ENCODE measurements at regions not wholly inside any gene's neighbourhood (a gene's known extent, or its start where the extent isn't known, plus 50 kb on each side); places are given as distances from the start of the nearest gene placed in this dataset.

DNA sequence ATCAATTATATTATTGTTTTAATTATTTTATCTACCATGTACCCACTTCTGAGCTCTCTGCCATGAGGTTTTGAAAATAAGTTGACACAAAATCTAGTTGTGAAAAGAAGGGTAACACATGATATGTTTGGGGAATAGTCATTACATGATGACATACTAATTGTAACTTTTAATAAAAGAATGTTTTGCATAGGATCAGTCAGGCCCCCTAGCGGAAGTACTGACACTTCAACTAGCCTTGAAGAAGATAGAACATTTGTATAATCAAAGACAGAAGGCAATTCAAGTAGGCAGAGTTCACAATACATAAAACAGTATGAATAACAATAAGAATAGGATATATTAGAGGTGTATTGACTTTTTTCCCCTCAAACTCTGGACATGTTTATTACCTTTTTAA is 1191.0 kb upstream of the AGA start:
- DNase-seq = no peak

GRCh38 chr4:178664621-178665020 is 1222.4 kb upstream of the AGA start:
- DNase-seq = no peak

- no peak for DNase-seq
Measured at GRCh38 chr4:178665916-178666315, 1223.7 kb upstream of the AGA start.

GRCh38 chr4:178671766-178672165 is 1229.5 kb upstream of the AGA start:
- DNase-seq = no peak

DNA sequence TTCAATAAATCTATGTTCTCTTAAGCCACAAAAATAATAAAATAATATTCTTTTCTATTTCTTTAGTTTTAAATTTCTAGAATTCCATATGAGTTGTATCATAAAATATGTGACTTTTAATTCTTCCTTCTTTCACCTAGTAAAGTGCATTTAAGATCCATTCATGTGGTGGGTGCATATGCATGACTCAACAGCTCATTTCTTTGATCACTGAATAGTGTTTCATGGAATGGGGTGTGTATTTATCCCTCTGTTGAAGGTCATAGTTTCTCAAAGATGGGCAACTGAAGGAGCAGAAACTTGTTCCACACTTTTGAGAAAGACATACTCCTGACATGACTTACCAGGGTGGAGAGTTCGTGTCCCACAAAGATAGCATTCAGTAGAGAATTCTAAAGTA is 1230.3 kb upstream of the AGA start:
- no peak for DNase-seq

DNA sequence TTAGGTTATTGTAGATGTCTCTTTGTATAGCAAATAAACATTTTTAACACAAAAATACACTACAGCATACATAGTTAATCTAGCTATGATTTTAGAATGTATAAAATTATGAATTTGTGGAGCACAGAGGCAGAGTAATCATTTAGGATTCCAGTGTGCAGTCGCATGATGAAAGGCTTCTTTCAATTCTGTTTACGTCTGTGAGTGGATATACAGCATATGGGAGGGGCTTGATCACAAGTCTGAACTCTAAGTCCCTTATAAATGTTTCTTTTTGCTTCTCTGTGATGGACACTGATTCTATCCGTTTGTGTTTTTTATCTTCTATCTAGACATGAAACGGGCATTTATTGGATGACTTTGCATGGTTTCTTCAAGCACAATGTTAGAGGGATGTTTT is 1239.6 kb upstream of the AGA start:
- no peak for DNase-seq

DNA sequence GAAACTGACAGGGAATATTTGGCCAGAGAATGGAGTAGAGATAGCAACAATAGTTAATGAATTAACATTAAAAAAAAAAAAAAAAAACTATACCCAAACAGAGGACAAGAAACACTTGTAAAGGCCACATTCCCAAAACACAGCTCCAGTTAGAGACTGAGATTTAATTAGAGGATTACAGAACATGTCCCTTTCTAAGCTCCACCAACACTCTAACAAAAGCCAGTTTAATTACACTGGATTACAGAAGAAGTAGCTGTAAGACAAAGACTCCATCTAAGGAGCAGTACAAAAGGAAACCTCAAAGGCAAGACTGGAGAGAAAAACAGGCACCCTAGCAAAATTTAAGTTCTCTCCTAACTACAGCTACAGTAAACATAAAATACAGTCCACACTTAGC is 1247.7 kb upstream of the AGA start:
- no peak for DNase-seq

DNA sequence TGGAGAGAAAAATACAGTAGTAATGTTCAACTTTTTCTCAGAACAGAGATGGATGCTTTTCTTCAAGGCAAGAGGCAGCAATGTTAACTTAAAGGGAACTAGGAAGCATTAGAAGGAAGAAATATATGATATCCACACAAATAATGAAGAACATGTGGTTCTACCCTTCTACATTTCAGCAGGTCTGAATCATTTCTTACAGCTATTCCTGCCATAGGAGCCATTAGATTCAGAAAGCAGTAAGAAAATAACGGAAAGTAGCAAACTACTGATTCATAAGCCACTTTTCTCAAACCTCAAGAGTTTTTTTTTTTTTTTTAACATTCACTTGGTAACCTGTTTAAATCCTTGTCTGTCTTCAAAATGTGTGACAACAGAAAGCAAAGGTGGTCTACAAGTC is 1251.6 kb upstream of the AGA start:
- DNase-seq = no peak

DNA sequence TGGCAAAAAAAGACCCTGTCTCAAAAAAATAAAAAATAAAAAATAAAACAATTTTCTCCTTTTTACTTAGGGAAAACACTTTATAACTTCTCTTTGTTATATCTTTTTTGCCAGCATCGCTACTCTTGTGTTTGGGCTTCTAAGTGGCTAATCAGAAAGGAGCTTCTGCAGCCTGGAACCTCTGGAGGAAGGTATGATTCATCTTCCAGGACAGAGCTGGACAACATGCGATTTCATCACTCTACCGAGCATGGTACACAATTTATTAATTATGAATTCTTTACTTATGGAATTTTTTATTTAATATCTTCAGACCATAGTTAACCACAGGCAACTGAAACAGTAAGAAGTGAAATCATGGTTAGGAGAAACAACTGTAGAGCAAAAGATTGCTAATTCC is 1254.3 kb upstream of the AGA start:
- DNase-seq = no peak

- DNase-seq = no peak
Measured at GRCh38 chr4:178712486-178712885, 1270.2 kb upstream of the AGA start.

- no peak for DNase-seq
Measured at GRCh38 chr4:178738026-178738425, 1295.8 kb upstream of the AGA start.

- DNase-seq = no peak
Measured at GRCh38 chr4:178745203-178745602, 1303.0 kb upstream of the AGA start.

GRCh38 chr4:178752954-178753525 is 1310.8 kb upstream of the AGA start:
- no peak for DNase-seq

DNA sequence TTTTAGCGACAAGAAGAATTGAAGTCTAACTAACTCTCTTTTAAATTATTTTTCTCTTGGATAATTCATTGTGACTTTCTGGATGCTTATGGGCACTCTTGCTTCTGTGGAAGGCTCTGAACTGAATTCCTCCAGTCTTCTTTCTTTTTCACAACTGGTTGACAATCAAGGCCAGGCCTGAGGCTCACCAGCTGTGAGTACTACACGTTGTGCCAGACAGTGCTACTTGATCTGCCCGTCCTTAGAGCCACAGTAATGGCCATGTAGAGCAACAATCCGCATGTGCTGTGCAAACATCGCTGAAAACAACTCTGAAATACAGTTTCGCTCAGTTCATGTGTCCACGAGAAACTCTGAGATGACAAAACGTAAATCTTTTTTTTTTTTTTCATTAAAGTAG is 1336.3 kb upstream of the AGA start:
- no peak for DNase-seq

DNA sequence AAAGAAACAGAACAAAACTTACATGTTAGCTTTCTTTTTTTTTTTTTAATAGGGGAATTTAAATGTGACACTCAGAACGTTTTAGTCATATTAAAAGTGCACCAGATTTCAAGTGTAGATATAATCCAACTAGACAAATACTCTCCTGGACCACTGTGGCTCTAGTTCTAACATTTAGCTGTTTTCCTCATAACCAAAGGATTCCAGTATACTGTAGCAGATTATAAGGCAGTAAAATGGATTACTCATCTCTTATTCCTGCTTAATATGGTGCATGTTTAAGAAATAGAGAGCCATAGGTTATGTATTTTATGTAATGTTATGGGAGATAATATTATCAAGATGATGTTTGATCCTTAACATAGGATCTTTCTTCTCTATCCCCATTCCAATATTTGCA is 1339.5 kb upstream of the AGA start:
- DNase-seq = no peak

- DNase-seq = no peak
Measured at GRCh38 chr4:178784491-178784890, 1342.3 kb upstream of the AGA start.

DNA sequence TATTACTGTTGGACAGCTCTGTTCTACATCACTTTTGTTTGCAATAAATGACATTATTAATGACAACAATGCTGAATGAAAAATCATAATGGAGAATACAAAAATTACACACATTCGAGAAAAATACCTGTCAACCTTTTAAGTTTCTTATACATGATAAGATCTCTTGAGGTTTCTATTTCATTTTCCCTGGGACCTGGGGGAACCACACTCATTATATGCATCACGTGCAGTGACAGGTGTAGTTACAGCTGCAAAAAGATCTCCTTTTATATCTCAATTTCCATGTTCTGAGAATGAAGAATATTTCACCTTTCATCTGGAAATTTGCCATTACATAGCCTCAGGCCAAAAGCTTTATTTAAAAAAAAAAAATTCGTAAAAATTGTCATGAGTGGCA is 1347.0 kb upstream of the AGA start:
- no peak for DNase-seq

- no peak for DNase-seq
Measured at GRCh38 chr4:178799204-178799603, 1357.0 kb upstream of the AGA start.

DNA sequence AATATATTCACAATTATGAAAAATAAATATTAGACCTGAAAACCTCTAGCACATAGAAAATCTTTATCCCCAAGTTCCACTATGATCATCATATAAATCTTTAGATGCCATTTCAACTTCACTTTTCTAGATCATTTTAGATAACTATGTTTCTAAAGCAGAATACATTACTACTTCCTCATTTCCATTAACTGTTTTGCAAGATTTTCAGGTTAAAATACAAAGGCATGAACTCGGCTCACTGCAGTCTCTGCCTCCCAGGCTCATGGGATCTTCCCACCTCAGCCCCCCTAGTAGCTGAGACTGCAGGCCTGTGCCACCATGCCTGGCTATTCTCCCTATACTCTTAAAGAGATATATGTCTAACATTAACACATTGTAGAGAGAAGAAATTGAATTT is 1365.9 kb upstream of the AGA start:
- DNase-seq = no peak

DNA sequence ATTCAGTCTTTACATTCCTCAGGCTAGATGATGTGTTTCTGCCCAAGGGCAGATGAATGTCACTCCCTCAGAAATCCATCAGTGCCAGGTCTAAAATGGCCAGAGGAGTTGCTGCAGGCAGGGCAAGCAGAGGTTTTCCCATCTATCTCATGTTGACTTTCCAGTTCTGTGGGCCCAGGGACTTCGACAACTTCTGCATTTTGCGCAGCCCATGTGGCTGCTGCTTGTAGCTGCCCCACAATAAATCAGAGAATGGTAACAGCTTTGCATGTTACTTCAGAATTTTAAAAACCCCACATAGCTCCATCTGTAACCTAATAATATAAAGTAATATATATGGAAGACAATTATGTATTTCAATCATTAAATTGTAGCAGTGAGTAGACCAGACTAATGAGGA is 1367.7 kb upstream of the AGA start:
- DNase-seq = no peak

DNA sequence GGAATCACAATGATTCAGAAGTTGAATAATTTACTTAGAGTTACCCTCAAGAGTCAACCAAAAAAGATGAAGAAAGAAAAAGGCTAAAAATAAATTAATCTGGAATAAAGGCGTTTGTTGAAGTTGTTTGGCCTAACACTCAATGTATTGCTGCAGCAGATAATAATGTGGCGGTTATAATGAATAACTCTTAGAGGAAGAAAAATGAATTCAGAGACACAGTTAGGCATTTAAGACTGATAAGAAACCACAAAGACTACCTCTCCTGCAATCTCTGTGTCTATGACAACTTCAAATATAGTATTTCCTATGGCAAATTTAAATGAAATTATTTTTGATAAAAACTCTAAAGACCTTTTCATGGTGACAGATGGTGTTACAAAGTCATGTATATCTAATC is 1369.1 kb upstream of the AGA start:
- no peak for DNase-seq

DNA sequence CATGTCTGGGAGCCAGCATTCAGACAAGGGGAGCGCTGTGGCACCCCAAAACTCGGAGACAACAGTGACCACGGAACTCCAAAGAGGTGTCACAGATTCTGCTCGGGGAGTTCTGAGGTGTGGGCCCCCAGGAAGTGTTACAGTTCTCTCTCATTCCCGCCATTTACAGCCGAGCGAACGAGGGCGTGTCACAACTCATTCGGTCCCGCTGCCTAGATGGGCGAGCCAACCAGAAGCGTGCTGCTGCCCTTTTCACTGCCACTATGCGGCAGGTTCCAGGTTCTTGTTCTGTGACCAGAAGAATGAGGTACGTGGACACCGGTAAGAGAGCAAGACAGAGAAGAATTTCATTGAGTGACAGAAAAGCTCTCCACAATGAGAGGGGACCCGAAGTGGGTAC is 1370.6 kb upstream of the AGA start:
- DNase-seq = no peak

DNA sequence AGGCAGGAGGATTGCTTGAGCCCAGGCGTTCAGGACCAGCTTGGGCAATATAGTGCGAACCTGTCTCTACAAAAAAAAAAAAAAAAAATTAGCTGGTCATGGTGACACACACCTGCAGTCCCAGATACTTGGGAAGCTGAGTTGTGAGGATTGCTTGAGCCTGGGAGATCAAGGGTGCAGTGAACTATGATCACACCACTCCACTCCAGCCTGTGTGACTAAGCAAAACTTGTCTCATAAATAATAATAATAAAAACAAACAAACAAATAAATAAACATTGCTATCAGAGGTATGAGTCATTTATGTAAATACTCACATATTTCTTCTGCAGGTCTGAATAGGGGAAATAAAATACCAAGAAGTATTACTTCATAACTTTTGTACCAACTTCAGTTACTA is 1372.7 kb upstream of the AGA start:
- no peak for DNase-seq

- no peak for DNase-seq
Measured at GRCh38 chr4:178823673-178824295, 1381.5 kb upstream of the AGA start.

DNA sequence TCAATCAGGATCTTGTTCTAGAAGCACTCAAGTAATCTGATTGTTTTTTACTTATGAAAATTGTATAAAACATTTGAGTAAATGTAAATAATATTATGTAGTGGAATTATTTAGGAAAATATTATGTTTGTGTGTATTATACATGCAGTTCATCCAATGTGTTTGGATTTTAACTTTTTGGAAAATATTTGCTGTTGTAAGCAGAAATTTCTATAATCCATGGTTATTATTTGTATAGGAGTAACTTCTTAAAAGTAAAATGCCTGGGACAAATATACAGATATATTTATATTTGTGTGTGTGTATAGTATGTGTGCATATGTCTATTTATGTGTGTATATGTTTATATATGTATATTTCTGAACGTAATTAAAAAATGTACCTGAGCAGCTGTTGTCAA is 1394.6 kb upstream of the AGA start:
- no peak for DNase-seq

- DNase-seq = no peak
Measured at GRCh38 chr4:178838776-178839175, 1396.5 kb upstream of the AGA start.
